GM12891 (cell line): ENCODE measurements at regions not wholly inside any gene's neighbourhood (a gene's known extent, or its start where the extent isn't known, plus 50 kb on each side); places are given as distances from the start of the nearest gene placed in this dataset.

ENCODE experiments used
- PAX5 ChIP-seq: IDR thresholded peaks from 2 replicates; pipeline ENCODE4 v1.6.1; 2011; ENCODE audit warnings: low read length, moderate library complexity, mild to moderate bottlenecking; ENCODE audit not compliant: insufficient read depth, severe bottlenecking
- POLR2A ChIP-seq: IDR thresholded peaks from 2 replicates; pipeline ENCODE4 v1.6.1; 2011; ENCODE audit warnings: low read depth, low read length, control low read depth
- POLR2AphosphoS5 ChIP-seq: IDR thresholded peaks from 2 replicates; pipeline ENCODE4 v1.6.1; 2011; ENCODE audit warnings: low read depth, low read length, control low read depth
- POU2F2 ChIP-seq: IDR thresholded peaks from 2 replicates; pipeline ENCODE4 v1.6.1; 2011; ENCODE audit warnings: low read depth, mild to moderate bottlenecking, control low read depth, low read length, moderate library complexity
- SPI1 ChIP-seq: IDR thresholded peaks from 2 replicates; pipeline ENCODE4 v1.6.1; 2011; ENCODE audit warnings: low read depth, low read length, control low read depth

- TF ChIP-seq POLR2A (no peak), POLR2AphosphoS5 (no peak), SPI1 (no peak), POU2F2 (no peak), PAX5 (no peak)
Observed at GRCh38 chr16:7221157-7221556, 111.5 kb upstream of the RBFOX1 start.
